ENCODE measurements at regions not wholly inside any gene's neighbourhood (a gene's known extent, or its start where the extent isn't known, plus 50 kb on each side); places are given as distances from the start of the nearest gene placed in this dataset.

DNA sequence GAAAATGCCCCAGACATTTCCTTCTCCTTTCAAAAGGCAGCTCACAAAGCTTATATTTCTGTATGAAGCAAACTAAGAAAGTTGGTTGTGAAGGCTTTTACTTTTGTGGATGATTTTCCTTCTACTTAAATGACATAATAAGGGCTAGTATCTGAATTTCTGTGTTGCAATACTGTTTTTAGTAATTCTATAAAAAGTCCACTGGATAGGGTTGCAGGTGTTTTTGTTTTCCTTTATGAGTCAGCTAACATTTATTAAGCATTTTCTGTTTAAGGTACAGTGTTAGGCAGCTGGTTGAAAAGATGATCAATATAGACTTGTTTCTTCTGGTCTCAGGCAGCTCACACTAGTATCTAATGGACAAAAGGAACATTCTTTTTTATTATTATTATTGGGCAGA, 722.2 kb downstream of the RWDD3 start:
- peaks cover 0 to 5% (median 0%) of the 10 kb centered on the region in 3 donors for H3K9me3 ChIP-seq
- peaks cover 0 to 4% (median 0%) of the 10 kb centered on the region in 3 donors for H3K4me1 ChIP-seq
- no peak overlapping the region for H3K4me3 ChIP-seq
- no peaks in the 10 kb centered on the region for H3K27me3 ChIP-seq
- no peak for TF ChIP-seq EP300 (IDR thresholded peaks at IDR 0.05)
- TF ChIP-seq POLR2AphosphoS5 (IDR thresholded peaks at IDR 0.05) = no peak
- TF ChIP-seq POLR2A (IDR thresholded peaks at IDR 0.05) = no peak
- no peak for ATAC-seq
- no peak overlapping the region for H3K27ac ChIP-seq
- no peaks in the 10 kb centered on the region for H3K36me3 ChIP-seq

GRCh38 chr1:95957748-95958147, 723.7 kb downstream of the RWDD3 start:
- peaks cover 0 to 5% (median 0%) of the 10 kb centered on the region in 3 donors for H3K9me3 ChIP-seq
- TF ChIP-seq POLR2AphosphoS5 (IDR thresholded peaks at IDR 0.05) (no peak), POLR2A (IDR thresholded peaks at IDR 0.05) (no peak), EP300 (IDR thresholded peaks at IDR 0.05) (no peak)
- TF ChIP-seq, protein P1, sequence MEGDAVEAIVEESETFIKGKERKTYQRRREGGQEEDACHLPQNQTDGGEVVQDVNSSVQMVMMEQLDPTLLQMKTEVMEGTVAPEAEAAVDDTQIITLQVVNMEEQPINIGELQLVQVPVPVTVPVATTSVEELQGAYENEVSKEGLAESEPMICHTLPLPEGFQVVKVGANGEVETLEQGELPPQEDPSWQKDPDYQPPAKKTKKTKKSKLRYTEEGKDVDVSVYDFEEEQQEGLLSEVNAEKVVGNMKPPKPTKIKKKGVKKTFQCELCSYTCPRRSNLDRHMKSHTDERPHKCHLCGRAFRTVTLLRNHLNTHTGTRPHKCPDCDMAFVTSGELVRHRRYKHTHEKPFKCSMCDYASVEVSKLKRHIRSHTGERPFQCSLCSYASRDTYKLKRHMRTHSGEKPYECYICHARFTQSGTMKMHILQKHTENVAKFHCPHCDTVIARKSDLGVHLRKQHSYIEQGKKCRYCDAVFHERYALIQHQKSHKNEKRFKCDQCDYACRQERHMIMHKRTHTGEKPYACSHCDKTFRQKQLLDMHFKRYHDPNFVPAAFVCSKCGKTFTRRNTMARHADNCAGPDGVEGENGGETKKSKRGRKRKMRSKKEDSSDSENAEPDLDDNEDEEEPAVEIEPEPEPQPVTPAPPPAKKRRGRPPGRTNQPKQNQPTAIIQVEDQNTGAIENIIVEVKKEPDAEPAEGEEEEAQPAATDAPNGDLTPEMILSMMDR (IDR thresholded peaks at IDR 0.05) = no peak
- no peak overlapping the region for H3K4me3 ChIP-seq
- ATAC-seq = no peak
- no peaks in the 10 kb centered on the region for H3K27me3 ChIP-seq
- 0 to 10% methylated on average over 1 of the region's 1 CpG for WGBS, 2 donors (ENCODE audit: low coverage in 1 of 2)
- peaks cover 0 to 3% (median 0%) of the 10 kb centered on the region in 3 donors for H3K4me1 ChIP-seq
- no peak overlapping the region for H3K27ac ChIP-seq
- H3K36me3 ChIP-seq = no peaks in the 10 kb centered on the region

GRCh38 chr1:95966866-95967265, 732.9 kb downstream of the RWDD3 start:
- ATAC-seq = no peak
- Histone ChIP-seq H3K4me1 (no peaks in the 10 kb centered on the region), H3K27ac (no peak overlapping the region), H3K36me3 (no peaks in the 10 kb centered on the region), H3K27me3 (no peaks in the 10 kb centered on the region), H3K4me3 (no peak overlapping the region), H3K9me3 (peaks cover 0 to 7% (median 0%) of the 10 kb centered on the region in 3 donors)
- no peak for TF ChIP-seq POLR2AphosphoS5 (IDR thresholded peaks at IDR 0.05)
- TF ChIP-seq EP300 (IDR thresholded peaks at IDR 0.05) = no peak
- TF ChIP-seq POLR2A (IDR thresholded peaks at IDR 0.05) = no peak
- TF ChIP-seq, protein P1 (IDR thresholded peaks at IDR 0.05) = no peak

DNA sequence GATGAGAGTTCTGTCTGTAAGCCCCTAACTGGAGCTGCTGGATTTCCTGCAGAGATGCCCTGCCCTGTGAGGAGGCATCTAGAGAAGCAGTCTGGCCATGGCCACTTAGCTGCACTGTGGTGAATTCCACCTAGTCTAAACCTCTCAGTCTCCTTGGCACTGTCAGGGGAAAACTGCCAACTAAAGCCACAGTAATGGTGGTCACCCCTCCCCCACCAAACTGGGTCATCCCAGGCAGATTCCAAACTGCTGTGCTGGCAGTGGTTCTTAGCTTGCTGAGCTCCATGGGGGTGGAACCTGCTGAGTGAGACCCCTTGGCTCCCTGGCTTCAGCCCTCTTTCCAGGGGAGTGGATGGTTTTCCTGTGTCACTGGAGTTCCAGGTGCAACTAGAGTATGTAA, 740.6 kb downstream of the RWDD3 start:
- Histone ChIP-seq H3K4me3 (no peak overlapping the region), H3K9me3 (peaks cover 0 to 7% (median 0%) of the 10 kb centered on the region in 3 donors)
- TF ChIP-seq POLR2A (IDR thresholded peaks at IDR 0.05) = no peak
- TF ChIP-seq POLR2AphosphoS5 (IDR thresholded peaks at IDR 0.05) = no peak
- no peak for TF ChIP-seq EP300 (IDR thresholded peaks at IDR 0.05)
- TF ChIP-seq, protein P1 (IDR thresholded peaks at IDR 0.05) = no peak

GRCh38 chr1:95982711-95983110, 738.9 kb upstream of the PTBP2 start:
- TF ChIP-seq EP300 (IDR thresholded peaks at IDR 0.05) (no peak), POLR2AphosphoS5 (IDR thresholded peaks at IDR 0.05) (no peak), POLR2A (IDR thresholded peaks at IDR 0.05) (no peak)
- TF ChIP-seq, protein P1 (IDR thresholded peaks at IDR 0.05) = no peak
- H3K27me3 ChIP-seq = no peaks in the 10 kb centered on the region
- no peaks in the 10 kb centered on the region for H3K4me1 ChIP-seq
- H3K27ac ChIP-seq = no peak overlapping the region
- no peak for ATAC-seq
- H3K4me3 ChIP-seq = no peak overlapping the region
- no peaks in the 10 kb centered on the region for H3K36me3 ChIP-seq
- no peaks in the 10 kb centered on the region for H3K9me3 ChIP-seq

More for the DNA sequence above, 740.6 kb downstream of the RWDD3 start:
- H3K27me3 ChIP-seq = no peaks in the 10 kb centered on the region
- no peak for ATAC-seq
- H3K36me3 ChIP-seq = no peaks in the 10 kb centered on the region
- H3K27ac ChIP-seq = no peak overlapping the region
- H3K4me1 ChIP-seq = no peaks in the 10 kb centered on the region

GRCh38 chr1:95983831-95984230, 737.8 kb upstream of the PTBP2 start:
- Histone ChIP-seq H3K4me1 (no peaks in the 10 kb centered on the region), H3K9me3 (no peaks in the 10 kb centered on the region), H3K4me3 (no peak overlapping the region), H3K27me3 (no peaks in the 10 kb centered on the region), H3K36me3 (no peaks in the 10 kb centered on the region), H3K27ac (no peak overlapping the region)
- ATAC-seq = no peak
- no peak for TF ChIP-seq POLR2A (IDR thresholded peaks at IDR 0.05)
- TF ChIP-seq, protein P1 (IDR thresholded peaks at IDR 0.05) = no peak
- no peak for TF ChIP-seq POLR2AphosphoS5 (IDR thresholded peaks at IDR 0.05)
- no peak for TF ChIP-seq EP300 (IDR thresholded peaks at IDR 0.05)
